ENCODE measurements at regions not wholly inside any gene's neighbourhood (a gene's known extent, or its start where the extent isn't known, plus 50 kb on each side); places are given as distances from the start of the nearest gene placed in this dataset.

- TF ChIP-seq CTCF (conservative IDR thresholded peaks at IDR 0.05) (no peak), EZH2 (IDR thresholded peaks at IDR 0.05; ENCODE audit: low read depth) (no peak)
Observed at GRCh38 chr5:53357439-53357838, 123.0 kb upstream of the FST start.

Data from PC-9 (cell line).